HepG2 (cell line): ENCODE measurements at regions not wholly inside any gene's neighbourhood (a gene's known extent, or its start where the extent isn't known, plus 50 kb on each side); places are given as distances from the start of the nearest gene placed in this dataset.

Experiments
- ATAC-seq: fragments of 200-7000 bp; cut with Tn5 transposase; 3 replicates; pipeline ENCODE4 v1.9.1; 2020; ENCODE audit warnings: mild to moderate bottlenecking, moderate library complexity
- BruUV-seq: library from RNA; stranded (reverse); fragments of 400-500 nt; replicated peaks from 2 replicates; lab custom pipeline; 2021; lab: Mats Ljungman, UMichigan
- CTCF ChIA-PET: fragments of 300-600 bp; formaldehyde crosslinking; extraction: SDS; loops from one replicate; lab custom pipeline; 2021; ENCODE audit warnings: low total read pairs, inconsistent platforms, low intra/inter-chr PET ratio; lab: Yijun Ruan, JAX
- POLR2A ChIA-PET: fragments of 350-600 bp; sonication (Branson Sonifier 250); formaldehyde crosslinking; loops from one replicate; lab custom pipeline; 2020; ENCODE audit warnings: antibody characterized with exemption, inconsistent platforms; lab: Yijun Ruan, JAX
- DNase-seq: peaks from one replicate; pipeline ENCODE4 v3.0.0-alpha.2; 2015; ENCODE audit warnings: low spot score
- FAIRE-seq: peaks from 3 replicates; lab custom pipeline; 2011; peaks lifted over from hg19 to GRCh38; lab: Jason Lieb, UNC
- H2AFZ ChIP-seq: one replicate; pipeline ENCODE4 v1.6.1; 2011; ENCODE audit warnings: low read length, inconsistent platforms
- H3K27ac ChIP-seq: fragments of 300-600 bp; 3 replicates; pipeline ENCODE4 v1.8.0; 2011; ENCODE audit warnings: mixed run types, mild to moderate bottlenecking, mixed read lengths, low read length, inconsistent platforms; ENCODE audit not compliant: insufficient read depth; ENCODE audit errors: extremely low read length
- H3K27me3 ChIP-seq, 2 experiments: fragments of 200-600 bp in 1 of 2; 2 replicates in 1 of 2; 3 replicates in 1 of 2; pipeline versions ENCODE4 v1.6.0 to v1.8.0; 2011; ENCODE audit warnings: low read length in 2 of 2, mild to moderate bottlenecking in 2 of 2, moderate library complexity in 2 of 2, inconsistent platforms in 1 of 2; ENCODE audit not compliant: insufficient read depth in 2 of 2, control insufficient read depth in 1 of 2
- H3K36me3 ChIP-seq, 2 experiments: fragments of 200-600 bp in 1 of 2; replicated peaks in 1 of 2; 2 replicates in 1 of 2; 3 replicates in 1 of 2; pipeline versions ENCODE4 v1.5.1 to v1.8.0; 2011; ENCODE audit warnings: low read length in 2 of 2, inconsistent platforms in 1 of 2; ENCODE audit not compliant: insufficient read depth in 2 of 2, control insufficient read depth in 1 of 2
- H3K4me1 ChIP-seq: 2 replicates; pipeline ENCODE4 v1.5.1; 2012; ENCODE audit warnings: low read length, inconsistent platforms; ENCODE audit not compliant: insufficient read depth
- H3K4me2 ChIP-seq: 2 replicates; pipeline ENCODE4 v1.6.0; 2011; ENCODE audit warnings: low read depth, low read length, inconsistent platforms
- H3K4me3 ChIP-seq, 3 experiments: fragments of 200-600 bp in 1 of 3; sonication (generic), shearing (Covaris generic) in 1 of 3; replicated peaks in 1 of 3; 2 replicates each; pipeline ENCODE4 v1.5.1; 2011 to 2016; ENCODE audit warnings: low read length in 3 of 3, inconsistent platforms in 2 of 3, low read depth in 2 of 3, mild to moderate bottlenecking in 2 of 3, control low read depth in 1 of 3, mixed read lengths in 1 of 3; ENCODE audit not compliant: insufficient read depth in 1 of 3
- H3K79me2 ChIP-seq: one replicate; pipeline ENCODE4 v1.6.1; 2011; ENCODE audit warnings: low read length, inconsistent platforms; ENCODE audit not compliant: insufficient read depth
- H3K9ac ChIP-seq: 2 replicates; pipeline ENCODE4 v1.6.0; 2011; ENCODE audit warnings: mild to moderate bottlenecking, low read depth, low read length, inconsistent platforms; ENCODE audit not compliant: insufficient read depth
- H3K9me3 ChIP-seq: 2 replicates; pipeline ENCODE4 v1.5.1; 2012; ENCODE audit warnings: mild to moderate bottlenecking, low read length
- H4K20me1 ChIP-seq: 2 replicates; pipeline ENCODE4 v1.6.0; 2011; ENCODE audit warnings: inconsistent platforms, mild to moderate bottlenecking, low read length, moderate library complexity; ENCODE audit not compliant: insufficient read depth
- CCAR2 ChIP-seq: fragments of 200-400 bp; formaldehyde crosslinking; optimal IDR thresholded peaks from 2 replicates; pipeline ENCODE3; 2018; ENCODE audit warnings: low read depth, mild to moderate bottlenecking, low read length, moderate library complexity
- FOXP1 ChIP-seq, 2 experiments: fragments of 450-650 bp in 1 of 2; IDR thresholded peaks; 2 replicates each; pipeline ENCODE4 v1.6.1; 2017 to 2018; ENCODE audit warnings: antibody characterized with exemption in 1 of 2
- HHEX ChIP-seq: IDR thresholded peaks from 2 replicates; pipeline ENCODE4 v1.6.1; 2016; ENCODE audit warnings: control low read depth
- ISX ChIP-seq: sonication (generic); formaldehyde crosslinking; conservative IDR thresholded peaks from 2 replicates; pipeline ENCODE4 v1.5.0; 2020; ENCODE audit warnings: missing genetic modification reagents
- MYPOP ChIP-seq: sonication (generic); formaldehyde crosslinking; IDR thresholded peaks from 2 replicates; pipeline ENCODE4 v1.8.1; 2023; ENCODE audit warnings: mild to moderate bottlenecking, moderate library complexity, missing genetic modification reagents
- POLR2A ChIP-seq, 2 experiments: IDR thresholded peaks; 2 replicates each; pipeline ENCODE4 v1.6.1; 2011; ENCODE audit warnings: low read depth in 2 of 2, low read length in 2 of 2, mild to moderate bottlenecking in 1 of 2, moderate library complexity in 1 of 2; ENCODE audit not compliant: insufficient read depth in 1 of 2
- STAT6 ChIP-seq: sonication (generic); formaldehyde crosslinking; IDR thresholded peaks from 2 replicates; pipeline ENCODE4 v1.4.0; 2020; ENCODE audit warnings: missing genetic modification reagents, mild to moderate bottlenecking, borderline replicate concordance
- TFE3 ChIP-seq: IDR thresholded peaks from 2 replicates; pipeline ENCODE4 v1.6.1; 2016
- ZBTB7B ChIP-seq: sonication (generic); formaldehyde crosslinking; IDR thresholded peaks from 2 replicates; pipeline ENCODE4 v1.4.0; 2020; ENCODE audit warnings: missing genetic modification reagents
- ZNF33B ChIP-seq: sonication (generic); formaldehyde crosslinking; IDR thresholded peaks from 2 replicates; pipeline ENCODE4 v1.5.1; 2020; ENCODE audit warnings: mild to moderate bottlenecking, missing genetic modification reagents
- ZNF362 ChIP-seq: sonication (generic); formaldehyde crosslinking; IDR thresholded peaks from 2 replicates; pipeline ENCODE4 v1.4.0; 2020; ENCODE audit warnings: missing genetic modification reagents, mild to moderate bottlenecking, borderline replicate concordance
- ZNF672 ChIP-seq: sonication (generic); formaldehyde crosslinking; IDR thresholded peaks from 2 replicates; pipeline ENCODE4 v1.8.1; 2022; ENCODE audit warnings: missing genetic modification reagents
- ZNF7 ChIP-seq: IDR thresholded peaks from 2 replicates; pipeline ENCODE4 v1.6.1; 2016; ENCODE audit warnings: missing biosample characterization, missing genetic modification reagents
- ZSCAN30 ChIP-seq: sonication (generic); formaldehyde crosslinking; IDR thresholded peaks from 2 replicates; pipeline ENCODE4 v1.5.0; 2020; ENCODE audit warnings: mild to moderate bottlenecking, missing genetic modification reagents
- WGBS: methylation state at CpG from one replicate; pipeline ENCODE4 v1.1.6; 2017; ENCODE audit warnings: low lambda C conversion rate; 5-methylcytosine and 5-hydroxymethylcytosine counted together
- in situ Hi-C: cut with HindIII; loops from 2 replicates; pipeline ENCODE4 v1.10.0; 2017; ENCODE audit warnings: low pct_unique_long_range_greater_than_20kb; ENCODE audit not compliant: extremely low pct_ligation_motif_present
- intact Hi-C: fragments of 100-400 bp; cut with micrococcal nuclease; formaldehyde crosslinking; loops from one replicate; pipeline ENCODE4 v1.10.0; 2022; ENCODE audit not compliant: unreplicated experiment
- TF ChIP-seq, protein P1 (sequence below): conservative IDR thresholded peaks from 2 replicates; pipeline ENCODE4 v1.6.1; 2018; ENCODE audit warnings: missing genetic modification reagents
- TF ChIP-seq, protein P2 (sequence below): sonication (generic); formaldehyde crosslinking; IDR thresholded peaks from 2 replicates; pipeline ENCODE4 v1.8.0; 2022; ENCODE audit warnings: missing genetic modification reagents, mild to moderate bottlenecking, inconsistent platforms, borderline replicate concordance

- H3K79me2 ChIP-seq: no peaks in the 10 kb centered on the region
- no peaks in the 10 kb centered on the region for H4K20me1 ChIP-seq
- ATAC-seq (no peak), FAIRE-seq (no peak), DNase-seq (no peak)
- no peak overlapping the region for H3K4me2 ChIP-seq
- no peak overlapping the region for H3K9ac ChIP-seq
- H3K9me3 ChIP-seq: peaks cover 23% of the 10 kb centered on the region
- 13% methylated on average over 2 of the region's 2 CpGs for WGBS
- intact Hi-C loops (no loop called here), in situ Hi-C loops (no loop called here)
- no TSS peak for BruUV-seq
- no peaks in the 10 kb centered on the region for H3K36me3 ChIP-seq
- no peak for TF ChIP-seq ZSCAN30
- no peak for TF ChIP-seq STAT6 (CRISPR knock-in tag)
- no peak for TF ChIP-seq CCAR2
- no peak for TF ChIP-seq TFE3 (CRISPR knock-in tag)
- TF ChIP-seq, protein P1, sequence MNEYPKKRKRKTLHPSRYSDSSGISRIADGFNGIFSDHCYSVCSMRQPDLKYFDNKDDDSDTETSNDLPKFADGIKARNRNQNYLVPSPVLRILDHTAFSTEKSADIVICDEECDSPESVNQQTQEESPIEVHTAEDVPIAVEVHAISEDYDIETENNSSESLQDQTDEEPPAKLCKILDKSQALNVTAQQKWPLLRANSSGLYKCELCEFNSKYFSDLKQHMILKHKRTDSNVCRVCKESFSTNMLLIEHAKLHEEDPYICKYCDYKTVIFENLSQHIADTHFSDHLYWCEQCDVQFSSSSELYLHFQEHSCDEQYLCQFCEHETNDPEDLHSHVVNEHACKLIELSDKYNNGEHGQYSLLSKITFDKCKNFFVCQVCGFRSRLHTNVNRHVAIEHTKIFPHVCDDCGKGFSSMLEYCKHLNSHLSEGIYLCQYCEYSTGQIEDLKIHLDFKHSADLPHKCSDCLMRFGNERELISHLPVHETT (CRISPR knock-in tag): no peak
- TF ChIP-seq ZNF33B: no peak
- no peak for TF ChIP-seq ISX (CRISPR knock-in tag)
- TF ChIP-seq, protein P2, sequence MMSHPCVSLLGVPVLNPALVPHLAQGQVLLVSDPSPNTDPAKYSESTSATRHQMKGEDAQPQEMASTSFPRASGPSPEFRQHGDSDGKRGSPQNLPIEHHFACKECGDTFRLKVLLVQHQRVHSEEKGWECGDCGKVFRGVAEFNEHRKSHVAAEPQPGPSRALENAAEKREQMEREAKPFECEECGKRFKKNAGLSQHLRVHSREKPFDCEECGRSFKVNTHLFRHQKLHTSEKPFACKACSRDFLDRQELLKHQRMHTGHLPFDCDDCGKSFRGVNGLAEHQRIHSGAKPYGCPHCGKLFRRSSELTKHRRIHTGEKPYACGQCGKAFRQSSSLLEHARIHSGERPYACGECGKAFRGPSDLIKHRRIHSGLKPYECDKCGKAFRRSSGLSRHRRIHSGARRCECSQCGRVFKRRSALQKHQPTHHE (CRISPR knock-in tag): no peak
- TF ChIP-seq ZNF362 (CRISPR knock-in tag): no peak
- no peak for TF ChIP-seq ZNF672 (CRISPR knock-in tag)
- no peak for TF ChIP-seq MYPOP (CRISPR knock-in tag)
- no peak for TF ChIP-seq FOXP1 (IDR thresholded peaks at IDR 0.05)
- no peak for TF ChIP-seq FOXP1 (CRISPR knock-in tag; IDR thresholded peaks at IDR 0.05)
- no peak for TF ChIP-seq ZNF7 (CRISPR knock-in tag)
- TF ChIP-seq HHEX (CRISPR knock-in tag): no peak
- TF ChIP-seq POLR2A (IDR thresholded peaks at IDR 0.05; ENCODE audit: insufficient read depth in 1 of 2, low read depth in 2 of 2, low read length in 2 of 2): no peak
- TF ChIP-seq ZBTB7B (CRISPR knock-in tag): no peak
- H2AFZ ChIP-seq: no peak overlapping the region
- ChIA-PET POLR2A (no interaction called here), CTCF (no interaction called here)
- H3K27ac ChIP-seq: no peak overlapping the region
- no peaks in the 10 kb centered on the region for H3K27me3 ChIP-seq
- H3K4me3 ChIP-seq: no peak overlapping the region
- H3K4me1 ChIP-seq: no peaks in the 10 kb centered on the region
Observed at GRCh38 chr6:140039364-140039763, 664.9 kb upstream of the CITED2 start.
